Tibial artery (tissue), 4 donors: ENCODE measurements at regions not wholly inside any gene's neighbourhood (a gene's known extent, or its start where the extent isn't known, plus 50 kb on each side); places are given as distances from the start of the nearest gene placed in this dataset.

Experiments used
- DNase-seq, 2 donors: peaks; one replicate each; pipeline ENCODE4 v3.0.0-alpha.2; 2019
- H3K27ac ChIP-seq, 2 donors: fragments of 200-600 bp; sonication (generic) in 1 of 2; 1 replicate in 1 of 2; 2 replicates in 1 of 2; pipeline ENCODE4 v1.5.1; 2018 to 2019; ENCODE audit warnings: mild to moderate bottlenecking in 1 of 2
- H3K27me3 ChIP-seq, 2 donors: fragments of 200-600 bp; sonication (generic) in 1 of 2; one replicate each; pipeline versions ENCODE4 v1.5.1 to v1.6.0; 2016 to 2019
- H3K36me3 ChIP-seq, 3 donors: fragments of 200-600 bp; sonication (generic) in 2 of 3; one replicate each; pipeline ENCODE4 v1.5.1; 2016 to 2019; ENCODE audit warnings: mild to moderate bottlenecking in 2 of 3
- H3K4me1 ChIP-seq, 4 donors: fragments of 200-600 bp; sonication (generic) in 2 of 4; 1 replicate in 3 of 4; 2 replicates in 1 of 4; pipeline ENCODE4 v1.5.1; 2016 to 2019
- H3K4me3 ChIP-seq, 2 donors: fragments of 200-600 bp; sonication (generic) in 1 of 2; 1 replicate in 1 of 2; 2 replicates in 1 of 2; pipeline ENCODE4 v1.5.1; 2018 to 2019; ENCODE audit warnings: mild to moderate bottlenecking in 2 of 2
- H3K9me3 ChIP-seq, 3 donors: fragments of 200-600 bp; sonication (generic) in 1 of 3; one replicate each; pipeline ENCODE4 v1.5.1; 2016 to 2019
- CTCF ChIP-seq, 2 experiments: fragments of 200-600 bp in 1 of 2; fragments of 450-650 bp in 1 of 2; IDR thresholded peaks; one replicate each; pipeline ENCODE4 v1.5.1; 2017 to 2019; ENCODE audit warnings: antibody characterized with exemption in 2 of 2, mild to moderate bottlenecking in 1 of 2, moderate library complexity in 1 of 2
- intact Hi-C: fragments of 100-400 bp; cut with DNase I; formaldehyde crosslinking; loops from one replicate; pipeline ENCODE4 v1.15.0; 2023; ENCODE audit warnings: low total_unique reads

DNA sequence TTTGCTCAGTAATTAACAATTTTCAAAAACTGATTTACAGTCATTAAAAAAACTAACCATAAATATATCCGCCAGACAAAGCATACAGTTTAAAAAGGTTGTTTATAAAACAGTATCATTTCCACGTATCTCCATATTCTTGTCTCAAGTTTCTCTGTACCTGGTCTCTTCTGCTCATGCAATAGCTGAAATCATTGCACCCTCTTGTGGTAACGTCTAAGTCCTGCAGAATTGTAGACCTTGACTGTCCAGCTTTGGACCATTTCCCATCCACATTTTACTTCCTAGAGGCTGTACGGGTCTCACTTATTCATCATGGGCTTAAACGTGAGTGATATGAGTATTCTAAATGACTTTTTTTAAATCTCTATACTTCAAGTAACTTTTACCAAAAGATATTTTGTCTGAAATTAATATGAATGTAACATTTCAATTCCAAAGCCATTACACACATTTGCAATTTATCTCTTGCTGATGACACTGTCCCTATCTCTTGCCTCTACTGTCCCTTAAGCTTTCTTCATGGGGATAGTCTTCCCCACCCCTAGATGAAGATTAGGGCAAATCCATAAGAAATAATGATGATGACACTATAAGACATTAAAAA, 118.5 kb downstream of the BTC start:
- intact Hi-C loops, result loop anchor here (10.0 kb wide), 1 partner anchor 301 kb away; no protein-coding TSS in a partner anchor
- Histone ChIP-seq H3K27me3 (no peaks in the 10 kb centered on the region), H3K4me3 (no peak overlapping the region), H3K4me1 (no peaks in the 10 kb centered on the region), H3K27ac (no peak overlapping the region), H3K9me3 (no peaks in the 10 kb centered on the region), H3K36me3 (no peaks in the 10 kb centered on the region)
- no peak for DNase-seq
- peak; percentile 57 to 61 for TF ChIP-seq CTCF (IDR thresholded peaks at IDR 0.05)

DNA sequence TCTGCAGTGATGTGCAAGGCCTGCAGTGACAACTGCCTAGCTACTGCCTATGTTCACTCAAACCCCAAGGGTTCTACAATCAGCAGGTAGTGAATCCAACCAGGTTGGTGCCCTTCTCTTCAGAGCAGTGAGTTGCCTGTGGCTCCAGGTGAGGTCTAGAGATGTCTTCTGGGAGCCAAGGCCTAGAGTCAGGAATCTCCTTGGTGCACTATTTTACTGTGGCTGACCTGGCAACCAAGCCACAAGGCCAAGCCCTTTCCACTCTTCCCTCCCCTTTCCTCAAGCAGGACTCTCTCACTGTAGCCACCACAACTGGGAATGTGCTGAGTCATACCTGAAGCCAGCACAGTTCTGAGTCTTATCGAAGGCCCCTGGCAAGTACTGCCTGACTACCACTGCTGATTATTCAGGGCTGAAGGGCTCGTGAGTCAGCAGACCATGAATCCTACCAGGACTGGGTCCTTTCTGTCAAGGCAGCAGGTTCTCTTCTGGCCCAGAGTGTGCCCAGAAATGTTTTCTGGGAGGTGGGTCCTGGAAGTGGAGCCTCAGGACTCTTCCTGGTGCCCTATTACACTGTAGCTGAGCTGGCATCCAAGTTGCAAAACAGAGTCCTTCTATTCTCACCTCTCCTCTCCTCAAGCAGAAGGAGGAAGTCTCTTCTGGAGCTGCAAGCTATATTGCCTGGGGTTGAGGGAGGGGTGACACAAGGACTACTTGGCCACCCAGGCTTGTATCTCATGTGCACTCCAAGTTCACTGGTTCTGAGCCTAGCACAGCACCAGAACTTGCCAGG, 111.6 kb downstream of the BTC start:
- H3K9me3 ChIP-seq, result no peaks in the 10 kb centered on the region
- no peak for DNase-seq
- H3K27ac ChIP-seq, result no peak overlapping the region
- TF ChIP-seq CTCF (IDR thresholded peaks at IDR 0.05), result no peak
- H3K4me3 ChIP-seq, result no peak overlapping the region
- H3K4me1 ChIP-seq, result peaks cover 0 to 21% (median 5%) of the 10 kb centered on the region in 4 donors
- no peaks in the 10 kb centered on the region for H3K36me3 ChIP-seq
- no peaks in the 10 kb centered on the region for H3K27me3 ChIP-seq
- intact Hi-C loops, result no loop called here

- Histone ChIP-seq H3K4me1 (peaks cover 0 to 17% (median 6%) of the 10 kb centered on the region in 4 donors), H3K27ac (peak overlapping the region; percentile 23 to 51)
Observed at GRCh38 chr4:74692972-74693371, 101.4 kb downstream of the BTC start.

More at GRCh38 chr4:74692972-74693371, 101.4 kb downstream of the BTC start:
- no peak for TF ChIP-seq CTCF (IDR thresholded peaks at IDR 0.05)
- Histone ChIP-seq H3K4me3 (no peak overlapping the region), H3K9me3 (no peaks in the 10 kb centered on the region), H3K36me3 (no peaks in the 10 kb centered on the region), H3K27me3 (no peaks in the 10 kb centered on the region)
- DNase-seq, result peak in 1 of 2 donors; percentile 68
- intact Hi-C loops, result no loop called here
